Activated T-cell treated with anti-CD3 and anti-CD28 coated beads, Interleukin-2, amount 50 U/mL, for 24 hours (primary cell): ENCODE measurements at regions not wholly inside any gene's neighbourhood (a gene's known extent, or its start where the extent isn't known, plus 50 kb on each side); places are given as distances from the start of the nearest gene placed in this dataset.
"Not testable (repeated sequence)": the region's sequence is repeated elsewhere in the genome, so short reads cannot be mapped to it uniquely, and the experiment has no call there.

Experiments
- DNase-seq: peaks from one replicate; pipeline ENCODE4 v3.0.0-alpha.2; 2020
- H3K27ac Mint-ChIP-seq: 2 replicates; pipeline ENCODE4 v1.8.0; 2020; ENCODE audit warnings: mild to moderate bottlenecking, mixed read lengths
- H3K27me3 Mint-ChIP-seq: 2 replicates; pipeline ENCODE4 v1.8.0; 2020; ENCODE audit warnings: mixed read lengths
- H3K36me3 Mint-ChIP-seq: 2 replicates; pipeline ENCODE4 v1.8.0; 2020; ENCODE audit warnings: low read depth, mixed read lengths
- H3K4me1 Mint-ChIP-seq: 2 replicates; pipeline ENCODE4 v1.8.0; 2020; ENCODE audit warnings: low read depth, mixed read lengths
- H3K4me3 Mint-ChIP-seq: 2 replicates; pipeline ENCODE4 v1.8.0; 2020; ENCODE audit warnings: mild to moderate bottlenecking, moderate library complexity, mixed read lengths
- H3K9me3 Mint-ChIP-seq: 2 replicates; pipeline ENCODE4 v1.8.0; 2020; ENCODE audit warnings: mixed read lengths

DNA sequence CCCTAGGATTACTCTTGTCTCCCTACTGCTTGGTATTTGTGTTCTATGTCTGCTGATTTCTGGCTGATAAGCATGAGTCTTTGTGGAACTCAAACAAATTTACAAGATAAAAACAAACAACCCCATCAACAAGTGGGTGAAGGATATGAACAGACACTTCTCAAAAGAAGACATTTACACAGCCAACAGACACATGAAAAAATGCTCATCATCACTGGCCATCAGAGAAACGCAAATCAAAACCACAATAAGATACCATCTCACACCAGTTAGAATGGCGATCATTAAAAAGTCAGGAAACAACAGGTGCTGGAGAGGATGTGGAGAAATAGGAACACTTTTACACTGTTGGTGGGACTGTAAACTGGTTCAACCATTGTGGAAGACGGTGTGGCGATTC, 81.5 kb upstream of the GAS1 start:
- H3K4me3 Mint-ChIP-seq, H3K4me1 Mint-ChIP-seq, H3K9me3 Mint-ChIP-seq, H3K36me3 Mint-ChIP-seq, DNase-seq, H3K27ac Mint-ChIP-seq: not testable (repeated sequence)
- peaks cover 29% of the 10 kb centered on the region for H3K27me3 Mint-ChIP-seq

DNA sequence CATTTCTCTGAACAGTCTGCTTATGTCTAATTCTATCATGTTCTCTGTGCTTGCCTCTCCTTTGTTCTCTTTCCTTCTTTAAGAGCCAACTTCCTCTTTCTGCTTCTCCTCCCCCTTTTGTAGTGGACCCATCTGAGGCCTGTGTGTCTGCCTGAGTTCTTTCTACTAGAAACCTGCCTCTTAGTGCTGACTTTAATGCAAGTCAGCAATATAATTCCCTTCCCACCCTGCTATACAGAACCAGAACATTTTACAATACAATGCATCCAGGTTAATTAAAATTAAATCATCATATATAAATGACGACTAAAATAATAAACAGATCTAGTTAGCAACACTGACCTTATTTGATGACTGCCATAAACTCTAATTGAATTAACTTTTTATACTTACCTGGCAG, 82.6 kb upstream of the GAS1 start:
- no peak overlapping the region for H3K27ac Mint-ChIP-seq
- no peaks in the 10 kb centered on the region for H3K36me3 Mint-ChIP-seq
- H3K4me1 Mint-ChIP-seq = no peaks in the 10 kb centered on the region
- no peak for DNase-seq
- H3K27me3 Mint-ChIP-seq = peaks cover 31% of the 10 kb centered on the region
- H3K4me3 Mint-ChIP-seq = no peak overlapping the region
- no peaks in the 10 kb centered on the region for H3K9me3 Mint-ChIP-seq

DNA sequence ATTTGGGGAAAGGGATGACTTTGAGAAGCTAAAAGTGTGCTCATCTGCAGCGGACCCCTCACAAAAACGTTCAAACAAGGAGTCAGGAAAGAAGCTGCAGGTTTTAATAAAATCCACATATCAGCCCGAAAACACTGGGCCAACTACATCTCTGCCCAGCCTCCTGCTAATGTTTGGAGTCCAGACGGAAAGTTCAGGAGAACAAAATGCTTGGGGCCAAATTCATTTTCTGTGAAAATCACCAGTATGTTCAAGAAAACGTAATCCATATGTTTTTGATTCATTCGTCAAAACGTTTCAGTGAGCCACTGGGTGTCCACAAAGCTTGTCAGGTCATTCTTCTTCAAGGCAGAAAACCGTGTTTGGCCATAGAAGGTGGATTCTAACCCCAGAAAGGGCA, 87.5 kb upstream of the GAS1 start:
- Mint-ChIP-seq H3K27me3 (peaks cover 26% of the 10 kb centered on the region), H3K36me3 (no peaks in the 10 kb centered on the region), H3K9me3 (no peaks in the 10 kb centered on the region), H3K4me3 (no peak overlapping the region), H3K27ac (no peak overlapping the region), H3K4me1 (peaks cover 2% of the 10 kb centered on the region)
- DNase-seq = no peak

DNA sequence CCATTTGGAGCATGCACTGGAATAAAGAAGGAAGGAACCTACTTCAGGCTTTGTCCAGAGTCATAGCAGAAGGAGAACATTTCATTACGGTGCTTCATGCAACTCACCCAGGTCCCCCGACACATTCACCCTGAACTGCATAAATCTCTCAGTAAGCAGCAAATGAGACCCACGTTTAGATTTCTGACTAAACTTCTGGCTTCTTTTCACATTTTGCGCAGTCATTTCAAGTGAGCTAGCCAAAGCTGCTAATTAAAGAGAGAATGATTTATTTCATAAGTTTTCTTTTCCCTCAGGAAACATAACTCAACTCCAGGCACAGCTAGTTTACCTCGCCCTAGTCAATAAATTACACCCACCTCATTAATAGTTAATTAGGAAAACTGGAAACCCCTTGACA, 88.6 kb upstream of the GAS1 start:
- Mint-ChIP-seq H3K27me3 (peaks cover 31% of the 10 kb centered on the region), H3K4me1 (peaks cover 10% of the 10 kb centered on the region), H3K27ac (no peak overlapping the region), H3K4me3 (no peak overlapping the region), H3K36me3 (no peaks in the 10 kb centered on the region), H3K9me3 (no peaks in the 10 kb centered on the region)
- DNase-seq = no peak

DNA sequence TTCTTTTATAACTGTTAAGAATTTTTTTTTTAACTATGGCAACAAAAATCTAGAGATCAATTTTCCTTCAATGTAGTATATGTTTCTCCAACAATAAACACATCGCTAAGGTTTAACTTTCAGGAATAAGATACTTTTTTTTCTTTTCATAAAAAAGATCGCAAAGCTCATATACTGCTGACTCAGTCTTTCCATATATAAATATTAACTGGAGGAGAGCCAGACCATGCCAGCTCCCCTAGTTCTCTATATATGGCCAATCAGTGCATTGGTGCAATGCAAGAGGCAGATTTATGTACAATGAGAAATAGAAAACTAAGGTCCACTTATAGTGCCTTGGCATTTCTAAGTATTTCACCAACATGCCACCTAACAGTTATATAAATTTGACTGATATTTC, 89.2 kb upstream of the GAS1 start:
- H3K27ac Mint-ChIP-seq = no peak overlapping the region
- H3K27me3 Mint-ChIP-seq = peaks cover 35% of the 10 kb centered on the region
- no peak for DNase-seq
- no peaks in the 10 kb centered on the region for H3K36me3 Mint-ChIP-seq
- H3K9me3 Mint-ChIP-seq = no peaks in the 10 kb centered on the region
- H3K4me3 Mint-ChIP-seq = no peak overlapping the region
- peaks cover 10% of the 10 kb centered on the region for H3K4me1 Mint-ChIP-seq

DNA sequence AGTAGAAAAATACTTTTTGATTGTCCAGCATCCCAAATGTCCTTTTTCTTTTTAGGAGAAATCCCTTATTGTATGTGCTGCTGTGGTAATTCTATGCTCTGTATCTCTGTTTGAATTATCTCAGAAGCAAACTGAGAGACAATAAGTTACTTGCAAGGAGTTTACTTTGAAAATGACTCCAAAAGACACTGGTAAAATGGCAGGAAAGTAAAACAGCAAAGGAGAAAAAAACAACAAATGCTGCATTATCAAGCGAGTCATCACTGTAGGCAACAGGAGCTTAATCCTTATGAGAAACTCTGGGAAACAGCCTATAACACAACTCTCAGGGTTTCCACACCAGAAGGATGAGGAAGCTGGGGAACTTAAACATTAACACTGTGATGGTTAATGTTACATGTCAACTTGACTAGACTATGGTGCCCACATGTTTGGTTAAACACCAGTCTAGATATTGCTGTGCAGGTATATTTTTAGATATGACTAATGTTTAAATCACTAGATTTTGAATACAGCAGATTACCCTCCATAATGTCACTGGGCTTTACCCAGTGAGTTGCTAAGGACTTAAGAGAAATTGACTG, 92.6 kb upstream of the GAS1 start:
- no peak for DNase-seq
- no peak overlapping the region for H3K4me3 Mint-ChIP-seq
- H3K4me1 Mint-ChIP-seq = peaks cover 10% of the 10 kb centered on the region
- no peak overlapping the region for H3K27ac Mint-ChIP-seq
- peaks cover 25% of the 10 kb centered on the region for H3K27me3 Mint-ChIP-seq
- no peaks in the 10 kb centered on the region for H3K9me3 Mint-ChIP-seq
- no peaks in the 10 kb centered on the region for H3K36me3 Mint-ChIP-seq

DNA sequence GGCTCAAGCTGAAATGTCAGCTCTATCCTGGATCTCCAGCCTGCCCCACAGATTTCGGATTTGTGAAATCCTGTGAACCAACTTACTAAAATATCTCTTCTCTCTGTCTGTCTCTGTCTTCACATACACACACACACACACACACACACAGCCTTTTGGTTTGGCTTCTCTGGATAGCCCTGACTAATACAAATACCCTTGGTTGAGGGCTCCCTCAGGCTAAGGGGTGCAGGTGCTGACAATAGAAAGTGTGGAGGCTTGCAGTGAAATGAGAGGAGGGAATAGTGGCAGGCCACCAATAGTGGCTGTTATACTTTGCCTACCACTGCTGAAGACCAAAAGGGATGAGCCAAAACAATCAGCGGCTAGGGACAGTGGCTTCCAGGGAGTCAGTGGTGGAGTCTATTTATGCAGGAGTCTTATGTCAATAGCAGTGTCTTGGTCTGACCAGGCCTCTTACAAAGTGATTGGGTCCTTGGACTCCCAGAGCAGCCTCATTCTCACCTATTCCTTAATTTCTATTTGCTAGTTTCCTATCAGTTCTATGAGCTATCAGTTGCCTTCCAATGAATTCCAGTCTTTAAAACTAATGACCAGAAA, 93.2 kb upstream of the GAS1 start:
- peaks cover 19% of the 10 kb centered on the region for H3K27me3 Mint-ChIP-seq
- H3K9me3 Mint-ChIP-seq = no peaks in the 10 kb centered on the region
- H3K27ac Mint-ChIP-seq = peak overlapping the region; percentile 23
- DNase-seq = peak; percentile 27
- H3K4me1 Mint-ChIP-seq = peaks cover 10% of the 10 kb centered on the region
- H3K36me3 Mint-ChIP-seq = no peaks in the 10 kb centered on the region
- no peak overlapping the region for H3K4me3 Mint-ChIP-seq

DNA sequence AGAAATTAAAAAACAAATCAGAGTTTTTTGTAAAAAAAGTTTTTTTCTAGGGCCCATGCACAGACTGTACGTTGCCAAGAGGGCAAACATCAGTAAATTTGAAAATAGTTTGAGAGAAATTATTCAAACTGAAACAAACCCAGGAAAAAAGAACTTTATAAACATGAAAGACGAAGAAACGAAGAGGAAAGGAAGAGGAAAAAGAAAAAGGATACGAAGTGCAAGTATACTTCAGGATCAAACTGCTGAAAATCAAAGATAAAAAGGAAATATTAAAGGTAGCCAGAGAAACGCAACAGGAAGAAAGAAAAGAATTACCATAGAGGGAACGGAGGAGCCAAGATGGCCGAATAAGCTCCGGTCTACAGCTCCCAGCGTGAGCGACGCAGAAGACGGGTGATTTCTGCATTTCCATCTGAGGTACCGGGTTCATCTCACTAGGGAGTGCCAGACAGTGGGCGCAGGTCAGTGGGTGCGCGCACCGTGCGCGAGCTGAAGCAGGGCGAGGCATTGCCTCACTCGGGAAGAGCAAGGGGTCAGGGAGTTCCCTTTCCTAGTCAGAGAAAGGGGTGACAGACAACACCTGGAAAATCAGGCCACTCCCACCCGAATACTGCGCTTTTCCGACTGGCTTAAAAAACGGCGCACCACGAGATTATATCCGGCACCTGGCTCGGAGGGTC, 94.4 kb upstream of the GAS1 start:
- H3K27me3 Mint-ChIP-seq = peaks cover 17% of the 10 kb centered on the region
- peaks cover 10% of the 10 kb centered on the region for H3K4me1 Mint-ChIP-seq
- H3K27ac Mint-ChIP-seq, H3K9me3 Mint-ChIP-seq, DNase-seq, H3K4me3 Mint-ChIP-seq, H3K36me3 Mint-ChIP-seq: not testable (repeated sequence)

DNA sequence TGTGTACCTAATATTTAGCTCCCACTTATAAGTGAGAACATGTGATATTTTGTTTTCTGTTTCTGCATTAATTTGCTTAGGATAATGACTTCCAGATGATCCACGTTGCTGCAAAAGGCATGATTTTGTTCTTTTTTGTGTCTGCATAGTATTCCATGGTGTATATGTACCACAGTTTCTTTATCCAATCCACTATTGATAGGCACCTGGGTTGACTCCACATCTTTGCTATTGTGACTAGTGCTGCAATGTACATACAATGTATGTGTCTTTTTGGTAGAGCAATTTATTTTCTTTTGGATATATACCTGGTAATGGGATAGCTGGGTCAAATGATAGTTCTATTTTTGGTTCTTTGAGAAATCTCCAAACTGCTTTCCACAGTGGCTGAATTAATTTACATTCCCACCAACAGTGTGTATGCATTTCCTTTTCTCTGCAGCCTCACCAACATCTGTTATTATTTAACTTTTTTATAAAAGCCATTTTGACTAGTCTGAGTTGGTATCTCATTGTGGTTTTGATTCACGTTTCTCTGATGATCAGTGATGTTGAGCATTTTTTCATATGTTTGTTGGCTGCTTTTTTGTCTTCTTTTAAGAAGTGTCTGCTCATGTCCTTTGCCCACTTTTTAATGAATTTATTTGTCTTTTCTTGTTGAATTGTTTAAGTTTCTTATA, 102.8 kb upstream of the GAS1 start:
- DNase-seq, H3K4me1 Mint-ChIP-seq, H3K27me3 Mint-ChIP-seq, H3K36me3 Mint-ChIP-seq, H3K9me3 Mint-ChIP-seq, H3K27ac Mint-ChIP-seq, H3K4me3 Mint-ChIP-seq: not testable (repeated sequence)

DNA sequence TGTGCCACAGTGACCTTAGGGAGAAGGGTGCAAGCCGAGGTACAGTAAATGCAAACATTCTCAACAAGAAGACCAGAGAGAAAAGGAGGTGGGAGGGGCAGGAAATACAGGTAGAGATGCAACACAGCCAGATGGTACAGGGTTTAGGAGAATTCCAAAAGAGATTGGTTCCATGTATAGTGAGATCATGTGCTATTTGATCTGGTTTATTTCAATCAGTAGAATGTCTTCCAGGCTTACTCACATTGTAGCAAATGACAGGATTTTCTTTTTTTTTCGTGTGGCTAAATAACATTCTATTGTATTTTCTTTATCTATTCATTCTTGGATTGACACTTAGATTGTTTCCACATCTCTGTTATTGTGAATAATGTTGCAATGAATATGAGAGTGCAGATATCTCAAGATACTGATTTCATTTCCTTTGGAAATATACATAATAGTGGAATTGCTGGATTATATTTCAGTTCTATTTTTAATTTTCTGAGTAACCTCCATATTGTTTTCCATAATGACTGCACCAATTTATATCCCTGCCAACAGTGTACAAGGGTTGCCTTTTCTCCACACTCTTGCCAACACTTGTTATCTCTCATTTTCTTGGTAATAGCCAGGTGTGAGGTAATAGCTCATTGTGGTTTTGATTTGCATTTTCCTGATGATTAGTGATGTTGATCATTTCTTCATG, 107.8 kb upstream of the GAS1 start:
- Mint-ChIP-seq H3K27me3 (peaks cover 18% of the 10 kb centered on the region), H3K4me3 (no peak overlapping the region), H3K4me1 (no peaks in the 10 kb centered on the region), H3K9me3 (no peaks in the 10 kb centered on the region), H3K36me3 (no peaks in the 10 kb centered on the region), H3K27ac (no peak overlapping the region)
- no peak for DNase-seq

DNA sequence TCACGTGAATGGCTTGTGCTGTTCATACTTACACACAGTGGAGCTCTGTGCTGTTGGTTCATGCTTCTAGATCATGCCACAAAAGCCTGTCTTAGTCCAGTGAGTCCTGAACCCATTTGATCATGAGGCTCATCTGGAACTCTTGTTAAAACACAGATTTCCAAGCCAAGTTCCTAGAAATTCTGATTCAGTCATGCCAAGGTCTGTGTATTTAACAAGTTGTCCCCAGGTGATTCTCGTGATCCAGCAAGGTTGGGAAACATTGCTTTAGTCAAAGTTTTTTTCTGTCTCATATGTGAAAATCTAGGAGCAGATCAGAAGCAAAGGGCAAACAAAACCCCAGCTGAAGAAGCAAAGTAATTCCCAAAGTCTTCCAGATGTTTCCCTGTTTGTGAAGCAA, 112.5 kb upstream of the GAS1 start:
- no peak overlapping the region for H3K27ac Mint-ChIP-seq
- H3K4me3 Mint-ChIP-seq = no peak overlapping the region
- no peaks in the 10 kb centered on the region for H3K36me3 Mint-ChIP-seq

DNA sequence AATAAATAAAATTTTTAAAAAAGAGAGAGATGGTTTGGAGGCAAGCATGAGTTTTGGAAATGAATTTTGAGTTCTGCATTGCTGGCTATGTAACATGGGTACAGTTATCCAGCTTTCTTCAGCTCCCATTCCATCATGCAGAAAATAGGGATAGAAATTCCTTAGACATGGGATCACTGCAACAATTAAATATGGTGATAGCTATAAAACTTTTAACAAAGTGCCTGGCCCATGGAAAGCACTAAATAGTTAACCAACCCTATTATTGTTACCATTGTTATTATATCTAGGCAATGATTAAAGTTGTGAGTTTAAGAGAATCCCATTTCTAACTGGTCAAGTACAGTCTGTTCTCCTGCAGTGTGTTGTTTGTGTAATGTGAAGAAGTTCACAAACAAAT, 115.4 kb upstream of the GAS1 start:
- H3K4me1 Mint-ChIP-seq = no peaks in the 10 kb centered on the region
- H3K27me3 Mint-ChIP-seq = peaks cover 28% of the 10 kb centered on the region
- H3K4me3 Mint-ChIP-seq = no peak overlapping the region
- no peaks in the 10 kb centered on the region for H3K9me3 Mint-ChIP-seq
- no peaks in the 10 kb centered on the region for H3K36me3 Mint-ChIP-seq
- no peak for DNase-seq
- no peak overlapping the region for H3K27ac Mint-ChIP-seq

More for the DNA sequence above, 112.5 kb upstream of the GAS1 start:
- H3K4me1 Mint-ChIP-seq = no peaks in the 10 kb centered on the region
- DNase-seq = no peak
- peaks cover 28% of the 10 kb centered on the region for H3K27me3 Mint-ChIP-seq
- H3K9me3 Mint-ChIP-seq = no peaks in the 10 kb centered on the region

DNA sequence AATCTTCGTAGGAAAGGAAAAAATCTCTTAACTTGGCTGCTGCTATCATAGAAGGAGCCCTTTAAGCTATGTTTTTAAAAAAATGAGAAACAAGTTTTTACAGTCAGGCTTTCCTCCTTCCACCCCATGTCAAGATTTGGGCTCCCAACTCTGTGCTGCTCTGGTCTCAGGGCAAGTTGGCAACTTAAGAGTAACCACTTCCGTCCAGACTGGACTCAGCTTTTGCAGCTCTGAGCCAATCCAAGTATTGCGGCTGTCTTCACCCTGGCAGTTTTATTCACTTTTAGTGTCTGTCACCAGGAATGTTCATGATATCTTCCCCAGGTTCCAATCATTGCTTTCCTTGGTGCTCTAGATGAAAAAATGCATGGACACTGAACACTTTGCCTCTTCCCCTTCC, 115.9 kb upstream of the GAS1 start:
- H3K9me3 Mint-ChIP-seq = no peaks in the 10 kb centered on the region
- H3K27ac Mint-ChIP-seq = no peak overlapping the region
- no peak overlapping the region for H3K4me3 Mint-ChIP-seq
- H3K27me3 Mint-ChIP-seq = peaks cover 24% of the 10 kb centered on the region
- no peaks in the 10 kb centered on the region for H3K36me3 Mint-ChIP-seq
- no peaks in the 10 kb centered on the region for H3K4me1 Mint-ChIP-seq
- no peak for DNase-seq

DNA sequence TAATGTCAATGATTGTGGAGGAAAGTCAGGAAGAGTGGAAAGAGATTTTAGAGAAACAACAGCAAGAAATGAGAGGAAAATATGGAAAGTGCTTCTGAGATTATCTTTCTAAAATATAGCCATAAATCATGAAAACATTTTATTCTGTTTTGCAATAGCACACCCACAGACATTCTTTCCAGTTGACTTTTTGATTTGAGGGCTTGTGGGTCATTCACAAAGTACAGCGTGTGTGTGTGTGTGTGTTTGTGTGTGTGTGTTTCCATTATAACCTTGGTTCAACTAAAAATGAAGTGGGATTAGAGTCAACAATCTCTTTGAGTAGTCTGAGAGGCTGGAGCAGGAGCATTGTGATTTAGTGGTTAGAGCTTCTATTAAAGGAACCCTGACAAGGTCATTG, 116.6 kb upstream of the GAS1 start:
- H3K4me3 Mint-ChIP-seq = no peak overlapping the region
- DNase-seq = no peak

DNA sequence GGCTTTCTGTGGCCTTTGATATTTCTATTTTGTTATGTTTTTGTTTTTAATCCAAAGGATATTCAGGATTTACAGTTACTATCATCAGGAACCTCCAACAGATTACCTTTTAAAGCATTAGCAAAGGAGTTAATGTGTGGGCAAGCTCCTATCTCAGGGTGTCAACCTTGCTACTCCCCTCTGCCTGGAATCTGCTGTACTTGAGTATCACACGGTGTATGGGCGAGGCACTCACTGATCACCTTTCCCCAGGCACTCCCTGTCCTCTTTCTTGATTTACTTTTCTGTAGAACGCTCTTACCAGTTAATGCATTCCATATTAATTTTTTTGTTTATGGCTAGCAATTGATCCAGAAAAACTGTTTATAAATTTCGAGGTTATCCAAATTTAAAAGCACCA, 117.0 kb upstream of the GAS1 start:
- no peaks in the 10 kb centered on the region for H3K4me1 Mint-ChIP-seq
- H3K27ac Mint-ChIP-seq = no peak overlapping the region
- H3K27me3 Mint-ChIP-seq = peaks cover 16% of the 10 kb centered on the region
- DNase-seq = no peak
- H3K9me3 Mint-ChIP-seq = no peaks in the 10 kb centered on the region
- H3K36me3 Mint-ChIP-seq = no peaks in the 10 kb centered on the region
- H3K4me3 Mint-ChIP-seq = no peak overlapping the region

More for the DNA sequence above, 116.6 kb upstream of the GAS1 start:
- peaks cover 21% of the 10 kb centered on the region for H3K27me3 Mint-ChIP-seq
- no peaks in the 10 kb centered on the region for H3K4me1 Mint-ChIP-seq
- no peaks in the 10 kb centered on the region for H3K36me3 Mint-ChIP-seq
- H3K9me3 Mint-ChIP-seq = no peaks in the 10 kb centered on the region
- no peak overlapping the region for H3K27ac Mint-ChIP-seq
